NCI-H1694 (cell line): ENCODE measurements at regions not wholly inside any gene's neighbourhood (a gene's known extent, or its start where the extent isn't known, plus 50 kb on each side); places are given as distances from the start of the nearest gene placed in this dataset.
"Not testable (repeated sequence)": the region's sequence is repeated elsewhere in the genome, so short reads cannot be mapped to it uniquely, and the experiment has no call there.

Experiments used
- DNase-seq: peaks from one replicate; lab custom pipeline; 2025; lab: John Stamatoyannopoulos, UW

GRCh38 chr12:84382486-84382885 is 530.1 kb downstream of the SLC6A15 start:
- DNase-seq: not testable (repeated sequence)

- DNase-seq: no peak
Observed at GRCh38 chr12:84376320-84376719, 536.3 kb downstream of the SLC6A15 start.

DNA sequence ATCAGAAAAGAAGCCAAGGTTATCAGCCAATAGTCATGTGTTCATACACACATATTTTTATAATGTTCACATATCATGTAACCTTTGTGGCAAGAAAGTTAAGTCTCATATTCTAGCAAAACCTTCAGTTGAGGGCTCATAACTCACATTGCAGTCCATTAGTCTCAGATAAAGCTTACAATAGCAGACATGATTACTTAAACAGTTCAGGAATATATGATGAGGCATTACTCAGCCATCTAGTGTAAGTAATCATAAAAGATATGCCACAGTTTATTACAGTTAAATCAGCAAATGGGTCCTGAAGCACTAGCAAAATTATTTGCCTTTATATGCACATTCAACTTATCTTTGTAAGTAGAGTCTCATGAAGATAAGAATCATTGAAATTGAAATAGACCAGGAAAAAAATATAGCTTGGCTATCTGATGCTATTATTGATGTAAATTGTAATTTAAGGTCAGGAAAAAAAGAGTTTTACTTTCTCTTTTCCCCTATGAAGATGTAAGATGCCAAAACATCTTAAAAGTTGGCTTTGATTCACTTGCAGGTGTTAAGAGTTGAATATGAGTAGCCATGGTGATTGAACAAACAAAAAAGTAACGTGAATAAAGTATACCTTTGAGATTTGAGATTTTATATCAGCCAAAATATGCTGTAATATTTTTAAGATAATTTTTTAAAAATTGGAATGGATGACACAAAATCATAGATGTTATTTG is 537.0 kb downstream of the SLC6A15 start:
- no peak for DNase-seq

GRCh38 chr12:84362552-84362897 is 550.1 kb downstream of the SLC6A15 start:
- no peak for DNase-seq

- no peak for DNase-seq
Observed at GRCh38 chr12:84361651-84362551, 550.7 kb downstream of the SLC6A15 start.

DNA sequence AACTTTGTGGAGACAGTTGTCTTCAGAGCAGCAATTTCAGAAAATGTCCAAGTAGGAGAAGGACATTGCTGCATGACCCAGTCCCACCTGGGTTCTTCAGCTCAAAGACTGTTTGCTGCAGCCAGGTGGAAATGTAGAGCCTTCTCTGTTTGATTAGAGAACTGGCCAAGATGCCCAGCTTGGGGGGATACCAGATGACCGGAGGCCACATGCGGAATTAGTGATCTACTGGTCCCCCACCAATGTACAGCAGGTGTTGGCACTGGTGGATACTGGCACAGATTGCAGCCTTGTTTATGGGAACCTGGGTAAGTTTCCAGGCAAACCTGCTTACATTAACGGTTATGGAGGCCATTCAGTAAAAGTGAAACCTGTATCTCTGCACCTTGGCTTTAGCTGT is 555.3 kb downstream of the SLC6A15 start:
- no peak for DNase-seq

DNA sequence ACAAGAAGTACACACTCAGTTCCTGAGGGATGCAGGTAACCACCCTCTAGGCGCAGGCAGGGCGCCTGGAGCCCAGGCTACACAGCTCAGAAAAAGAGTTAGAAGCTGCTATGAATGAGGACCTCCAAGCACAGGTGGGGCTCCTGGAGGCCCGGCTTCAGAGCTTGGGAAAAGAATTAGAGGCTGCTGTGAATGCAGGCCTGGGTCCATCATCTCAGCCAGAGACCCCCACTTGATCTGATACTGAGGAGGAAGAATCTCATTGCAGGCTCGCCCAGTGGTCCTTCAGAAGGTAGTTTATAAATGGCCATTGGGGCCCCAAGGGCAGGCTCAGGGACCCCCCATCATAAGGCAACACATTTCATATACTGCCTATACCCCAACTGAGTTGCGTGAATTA is 556.4 kb downstream of the SLC6A15 start:
- DNase-seq: no peak

GRCh38 chr12:84355561-84355960 is 557.0 kb downstream of the SLC6A15 start:
- no peak for DNase-seq

- DNase-seq: no peak
Observed at GRCh38 chr12:84348582-84348981, 564.0 kb downstream of the SLC6A15 start.

- no peak for DNase-seq
Observed at GRCh38 chr12:84341467-84342193, 571.0 kb downstream of the SLC6A15 start.

DNA sequence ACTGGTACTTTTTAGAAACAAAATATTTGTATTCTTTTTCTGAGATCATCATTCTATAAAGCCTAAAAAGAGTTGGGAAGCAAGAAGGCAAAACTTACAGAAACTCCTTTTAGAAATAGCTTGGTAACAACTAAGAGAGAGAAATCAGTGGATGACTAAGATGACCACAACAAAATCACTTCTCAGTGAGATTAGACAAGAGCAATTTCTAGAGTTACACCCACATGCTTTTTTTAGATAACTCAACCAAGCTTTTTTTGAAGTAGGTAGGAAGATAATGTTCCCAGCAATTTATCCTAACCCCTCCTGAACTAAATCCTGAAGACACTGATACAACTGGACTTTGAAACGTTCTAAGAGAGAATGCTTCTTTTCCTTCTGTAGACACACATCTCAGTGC is 576.4 kb downstream of the SLC6A15 start:
- DNase-seq: no peak

DNA sequence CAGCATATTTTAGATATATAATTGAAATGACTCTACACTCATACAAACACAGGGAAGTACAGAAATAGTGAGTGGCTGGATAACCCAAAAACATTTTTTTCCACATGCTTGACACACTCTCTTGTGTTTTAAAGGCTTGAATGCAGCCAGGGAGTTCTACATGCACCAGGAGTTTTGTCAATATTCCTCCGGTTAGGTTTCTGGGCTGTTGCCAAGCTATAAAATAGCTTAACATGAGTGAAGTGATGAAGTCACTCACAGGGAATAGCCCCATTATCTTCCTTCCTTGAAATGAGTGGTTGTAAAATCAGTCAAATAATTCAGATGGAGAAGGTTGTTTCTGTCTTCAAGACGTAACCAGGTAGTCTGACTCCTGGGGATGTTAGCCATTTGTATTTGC is 582.7 kb downstream of the SLC6A15 start:
- no peak for DNase-seq

- DNase-seq: no peak
Observed at GRCh38 chr12:84315926-84316325, 596.7 kb downstream of the SLC6A15 start.

GRCh38 chr12:84313323-84313675 is 599.3 kb downstream of the SLC6A15 start:
- no peak for DNase-seq

- DNase-seq: no peak
Observed at GRCh38 chr12:84308211-84308610, 604.4 kb downstream of the SLC6A15 start.

- DNase-seq: no peak
Observed at GRCh38 chr12:84305144-84305543, 607.5 kb downstream of the SLC6A15 start.

GRCh38 chr12:84294246-84294645 is 618.4 kb downstream of the SLC6A15 start:
- no peak for DNase-seq

DNA sequence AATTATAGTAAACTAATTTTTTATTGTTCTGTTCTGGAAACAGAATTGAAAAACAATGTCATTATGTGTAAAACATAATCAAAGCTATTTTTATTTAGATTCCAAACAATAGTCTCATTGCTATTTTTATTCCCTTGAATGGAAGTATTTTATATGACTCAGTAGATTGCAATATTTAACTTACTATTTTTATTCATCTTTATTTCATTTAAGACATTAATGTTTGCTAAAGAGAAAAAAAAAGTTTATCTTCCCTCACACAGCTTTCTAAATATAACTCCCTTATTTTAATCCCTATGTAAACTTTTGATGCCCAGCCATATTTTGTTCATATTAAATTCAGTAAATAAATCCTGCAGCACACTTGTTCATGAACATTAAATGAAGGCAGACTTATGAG is 622.4 kb downstream of the SLC6A15 start:
- DNase-seq: no peak

GRCh38 chr12:84277986-84278385 is 634.6 kb downstream of the SLC6A15 start:
- DNase-seq: no peak

DNA sequence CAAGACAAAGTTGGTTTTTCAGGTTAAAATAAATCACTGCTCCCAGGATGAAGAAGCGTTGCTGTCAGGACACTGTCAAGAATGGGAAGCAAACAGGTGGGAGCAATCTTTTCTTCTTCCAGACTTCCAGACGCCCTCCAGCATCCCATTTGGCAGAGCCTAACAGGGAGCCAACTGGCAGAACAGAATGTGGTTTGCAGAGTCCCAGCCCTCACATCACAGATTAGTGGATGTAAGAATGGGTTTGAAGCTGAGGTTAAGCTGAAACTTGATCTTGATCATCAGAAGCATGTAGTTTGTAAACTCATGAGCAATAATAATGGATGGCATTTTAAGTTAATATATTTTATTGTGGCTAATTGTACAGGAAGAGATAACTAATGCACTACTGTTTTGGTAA is 636.4 kb downstream of the SLC6A15 start:
- no peak for DNase-seq

- DNase-seq: no peak
Observed at GRCh38 chr12:84272324-84272723, 640.3 kb downstream of the SLC6A15 start.

GRCh38 chr12:84270470-84271140 is 642.0 kb downstream of the SLC6A15 start:
- no peak for DNase-seq
